IMR-90 (cell line): ENCODE measurements at regions not wholly inside any gene's neighbourhood (a gene's known extent, or its start where the extent isn't known, plus 50 kb on each side); places are given as distances from the start of the nearest gene placed in this dataset.

Source experiments
- ATAC-seq: fragments of 200-7000 bp; cut with Tn5 transposase; 2 replicates; pipeline ENCODE4 v1.9.1; 2020; ENCODE audit warnings: low read depth, mild to moderate bottlenecking, moderate library complexity
- BruUV-seq: library from RNA; stranded (reverse); fragments of 400-500 nt; replicated peaks from 2 replicates; lab custom pipeline; 2021; lab: Mats Ljungman, UMichigan
- CTCF ChIA-PET: fragments of 300-600 bp; formaldehyde crosslinking; extraction: SDS; loops from one replicate; lab custom pipeline; 2021; ENCODE audit warnings: antibody characterized with exemption; lab: Yijun Ruan, JAX
- POLR2A ChIA-PET: fragments of 300-600 bp; sonication (Branson Sonifier 250); formaldehyde crosslinking; loops from one replicate; lab custom pipeline; 2022; ENCODE audit warnings: antibody characterized with exemption; ENCODE audit not compliant: unreplicated experiment; lab: Charles Lee
- DNase-seq: peaks from one replicate; pipeline ENCODE4 v3.0.0; 2013
- H2AFZ ChIP-seq: replicated peaks from 2 replicates; pipeline ENCODE3; 2013; ENCODE audit warnings: low read length, mild to moderate bottlenecking; ENCODE audit not compliant: poor library complexity
- H2AK5ac ChIP-seq: 2 replicates; pipeline ENCODE4 v1.6.1; 2013; ENCODE audit warnings: low read depth, low read length, inconsistent platforms
- H2AK9ac ChIP-seq: replicated peaks from 2 replicates; pipeline ENCODE3; 2013; ENCODE audit warnings: mild to moderate bottlenecking, low read depth, low read length, moderate library complexity; ENCODE audit not compliant: poor library complexity
- H2BK120ac ChIP-seq: 2 replicates; pipeline ENCODE4 v1.6.1; 2013; ENCODE audit warnings: low read depth, low read length, inconsistent platforms
- H2BK15ac ChIP-seq: 3 replicates; pipeline ENCODE4 v1.6.1; 2013; ENCODE audit warnings: low read depth, low read length, inconsistent platforms
- H2BK20ac ChIP-seq: 2 replicates; pipeline ENCODE4 v1.6.1; 2013; ENCODE audit warnings: low read depth, mild to moderate bottlenecking, inconsistent platforms, low read length, moderate library complexity
- H2BK5ac ChIP-seq: 2 replicates; pipeline ENCODE4 v1.6.1; 2013; ENCODE audit warnings: mild to moderate bottlenecking, low read depth, low read length, inconsistent platforms; ENCODE audit not compliant: poor library complexity, severe bottlenecking
- H3K14ac ChIP-seq: replicated peaks from 2 replicates; pipeline ENCODE4 v1.6.1; 2013; ENCODE audit warnings: low read depth, low read length, inconsistent platforms
- H3K18ac ChIP-seq: 2 replicates; pipeline ENCODE4 v1.6.1; 2013; ENCODE audit warnings: low read depth, low read length, control low read depth
- H3K23ac ChIP-seq: 2 replicates; pipeline ENCODE4 v1.6.1; 2013; ENCODE audit warnings: low read depth, low read length, inconsistent platforms
- H3K27ac ChIP-seq: 2 replicates; pipeline ENCODE4 v1.5.1; 2013; ENCODE audit warnings: mild to moderate bottlenecking, control low read depth, low read length; ENCODE audit not compliant: insufficient read depth
- H3K27me3 ChIP-seq: 2 replicates; pipeline ENCODE4 v1.6.1; 2013; ENCODE audit warnings: low read length; ENCODE audit not compliant: control insufficient read depth, insufficient read depth
- H3K36me3 ChIP-seq: 2 replicates; pipeline ENCODE4 v1.6.1; 2013; ENCODE audit warnings: low read length, mixed read lengths; ENCODE audit not compliant: control insufficient read depth, insufficient read depth
- H3K4ac ChIP-seq: 2 replicates; pipeline ENCODE4 v1.6.1; 2013; ENCODE audit warnings: low read depth, low read length, inconsistent platforms
- H3K4me1 ChIP-seq: 2 replicates; pipeline ENCODE4 v1.6.1; 2013; ENCODE audit warnings: low read length, mixed read lengths; ENCODE audit not compliant: control insufficient read depth, insufficient read depth
- H3K4me2 ChIP-seq: 2 replicates; pipeline ENCODE4 v1.6.1; 2013; ENCODE audit warnings: low read depth, mild to moderate bottlenecking, control low read depth, low read length, moderate library complexity
- H3K4me3 ChIP-seq: 2 replicates; pipeline ENCODE4 v1.5.1; 2013; ENCODE audit warnings: low read depth, mild to moderate bottlenecking, control low read depth, low read length, moderate library complexity; ENCODE audit not compliant: insufficient read depth
- H3K56ac ChIP-seq: 2 replicates; pipeline ENCODE4 v1.6.1; 2013; ENCODE audit warnings: low read length, inconsistent platforms; ENCODE audit not compliant: insufficient read depth; ENCODE audit errors: extremely low read depth
- H3K79me1 ChIP-seq, 2 experiments: 2 replicates each; pipeline ENCODE4 v1.6.1; 2013; ENCODE audit warnings: low read length in 2 of 2, inconsistent platforms in 1 of 2, low read depth in 1 of 2
- H3K9ac ChIP-seq: 2 replicates; pipeline ENCODE4 v1.6.1; 2013; ENCODE audit warnings: low read depth, low read length, control low read depth
- H3K9me1 ChIP-seq: 2 replicates; pipeline ENCODE4 v1.6.1; 2013; ENCODE audit warnings: low read length, inconsistent platforms; ENCODE audit not compliant: insufficient read depth
- H3K9me3 ChIP-seq: 2 replicates; pipeline ENCODE4 v1.6.1; 2013; ENCODE audit warnings: low read length; ENCODE audit not compliant: control insufficient read depth, insufficient read depth
- H4K20me1 ChIP-seq: 2 replicates; pipeline ENCODE4 v1.6.1; 2013; ENCODE audit warnings: low read length, inconsistent platforms; ENCODE audit not compliant: insufficient read depth
- H4K5ac ChIP-seq: 2 replicates; pipeline ENCODE4 v1.6.1; 2013; ENCODE audit warnings: mild to moderate bottlenecking, low read depth, low read length, control low read depth
- H4K8ac ChIP-seq, 2 experiments: 2 replicates each; pipeline ENCODE4 v1.6.1; 2013; ENCODE audit warnings: low read depth in 2 of 2, low read length in 2 of 2, control low read depth in 1 of 2, inconsistent platforms in 1 of 2
- H4K91ac ChIP-seq: 2 replicates; pipeline ENCODE4 v1.6.1; 2013; ENCODE audit warnings: low read depth, low read length, inconsistent platforms; ENCODE audit not compliant: insufficient read depth
- BHLHE40 ChIP-seq: fragments of 150-350 bp; IDR thresholded peaks from 2 replicates; pipeline ENCODE4 v1.6.1; 2016; ENCODE audit warnings: mild to moderate bottlenecking, low read depth, low read length
- CEBPB ChIP-seq: IDR thresholded peaks from 2 replicates; pipeline ENCODE4 v1.6.1; 2012; ENCODE audit warnings: low read depth, low read length, improper control_type of control experiment
- CHD1 ChIP-seq: IDR thresholded peaks from 2 replicates; pipeline ENCODE4 v1.6.1; 2012; ENCODE audit warnings: low read depth, low read length, improper control_type of control experiment
- MAZ ChIP-seq: IDR thresholded peaks from 2 replicates; pipeline ENCODE4 v1.6.1; 2012; ENCODE audit warnings: low read depth, mild to moderate bottlenecking, low read length, improper control_type of control experiment, moderate library complexity, borderline replicate concordance
- MXI1 ChIP-seq: IDR thresholded peaks from 2 replicates; pipeline ENCODE4 v1.6.1; 2012; ENCODE audit warnings: low read depth, mild to moderate bottlenecking, low read length, moderate library complexity, borderline replicate concordance
- NFE2L2 ChIP-seq: fragments of 150-350 bp; IDR thresholded peaks from 2 replicates; pipeline ENCODE4 v1.6.1; 2016; ENCODE audit warnings: low read depth, mild to moderate bottlenecking, low read length
- POLR2A ChIP-seq: IDR thresholded peaks from 2 replicates; pipeline ENCODE4 v1.6.1; 2012; ENCODE audit warnings: mild to moderate bottlenecking, low read depth, low read length
- RAD21 ChIP-seq: IDR thresholded peaks from 2 replicates; pipeline ENCODE4 v1.6.1; 2012; ENCODE audit warnings: low read length, improper control_type of control experiment
- RCOR1 ChIP-seq: IDR thresholded peaks from 2 replicates; pipeline ENCODE4 v1.6.1; 2012; ENCODE audit warnings: mild to moderate bottlenecking, low read length, improper control_type of control experiment; ENCODE audit not compliant: insufficient replicate concordance
- RFX5 ChIP-seq: IDR thresholded peaks from 2 replicates; pipeline ENCODE4 v1.8.0; 2012; ENCODE audit warnings: low read depth, mild to moderate bottlenecking, low read length, moderate library complexity
- SMC3 ChIP-seq: fragments of 150-350 bp; IDR thresholded peaks from 2 replicates; pipeline ENCODE4 v1.6.1; 2016; ENCODE audit warnings: low read depth, mild to moderate bottlenecking, antibody characterized with exemption, low read length, moderate library complexity
- WGBS, 2 experiments: methylation state at CpG; one replicate each; pipeline versions ENCODE4 v1.1.5 to v1.1.7; 2013; ENCODE audit warnings: missing lambda C conversion rate in 2 of 2; ENCODE audit not compliant: insufficient read length in 1 of 2; ENCODE audit errors: extremely low coverage in 2 of 2; 5-methylcytosine and 5-hydroxymethylcytosine counted together
- dilution Hi-C: fragments of 300-500 bp; cut with HindIII; formaldehyde crosslinking; loops from one replicate; pipeline ENCODE4 v1.14.3; 2018; ENCODE audit warnings: low sequenced_read_pairs; ENCODE audit not compliant: unreplicated experiment
- in situ Hi-C: fragments of 300-500 bp; cut with MboI; formaldehyde crosslinking; loops from 3 replicates; pipeline ENCODE4 v1.14.3; 2019; ENCODE audit warnings: low sequenced_read_pairs, inconsistent platforms, mixed read lengths
- intact Hi-C: fragments of 100-400 bp; cut with micrococcal nuclease; formaldehyde crosslinking; loops from 2 replicates; pipeline ENCODE4 v1.10.0; 2022
- TF ChIP-seq, protein P1 (sequence below): fragments of 150-350 bp; IDR thresholded peaks from 2 replicates; pipeline ENCODE4 v1.6.1; 2016; ENCODE audit warnings: low read depth, mild to moderate bottlenecking, low read length, moderate library complexity, borderline replicate concordance
- TF ChIP-seq, protein P2 (sequence below): fragments of 150-350 bp; IDR thresholded peaks from 2 replicates; pipeline ENCODE4 v1.6.1; 2017; ENCODE audit warnings: mild to moderate bottlenecking, antibody characterized with exemption, low read length, low read depth

DNA sequence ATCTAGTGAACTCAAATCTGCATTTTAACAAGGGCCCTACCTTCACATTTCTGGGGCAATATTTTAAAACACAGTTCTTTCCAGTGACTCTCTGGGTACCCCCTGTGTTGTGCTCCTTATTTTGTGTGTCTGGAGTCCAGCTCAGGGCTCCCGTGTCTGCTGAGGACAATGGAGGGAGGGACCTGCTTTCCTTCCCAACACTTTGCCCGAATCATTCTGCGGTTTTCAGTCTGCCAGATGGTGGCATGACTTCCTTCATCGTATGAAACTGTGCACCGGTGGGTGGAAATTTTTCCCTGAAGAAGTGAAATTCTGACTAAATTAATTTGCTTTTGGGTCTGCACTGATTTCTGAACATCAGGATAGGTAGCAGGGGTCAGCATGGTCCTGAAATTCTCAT lies 153.6 kb upstream of the CD180 start:
- H3K4me3 ChIP-seq = no peak overlapping the region
- no TSS peak for BruUV-seq
- no peak for ATAC-seq

More for the DNA sequence above, 153.6 kb upstream of the CD180 start:
- Histone ChIP-seq H2AK9ac (no peak overlapping the region), H3K79me1 (no peaks in the 10 kb centered on the region), H3K27me3 (peaks cover 2% of the 10 kb centered on the region; the same call in 1 of the 2 replicates), H3K4me2 (no peak overlapping the region), H2BK20ac (no peak overlapping the region), H2AFZ (no peak overlapping the region), H4K5ac (no peak overlapping the region), H2BK120ac (no peak overlapping the region), H3K18ac (no peak overlapping the region), H2AK5ac (no peak overlapping the region), H2BK5ac (no peak overlapping the region), H3K36me3 (no peaks in the 10 kb centered on the region), H3K27ac (no peak overlapping the region), H3K23ac (no peak overlapping the region), H3K4me1 (no peaks in the 10 kb centered on the region), H4K91ac (no peak overlapping the region), H3K14ac (no peak overlapping the region), H3K56ac (no peak overlapping the region), H2BK15ac (no peak overlapping the region), H3K9me3 (no peaks in the 10 kb centered on the region), H4K8ac (no peak overlapping the region), H3K4ac (no peak overlapping the region), H3K9me1 (no peaks in the 10 kb centered on the region), H3K9ac (no peak overlapping the region), H4K20me1 (no peaks in the 10 kb centered on the region)
- DNase-seq = no peak
- CTCF ChIA-PET = no interaction called here
- dilution Hi-C loops = no loop called here
- TF ChIP-seq, protein P1, sequence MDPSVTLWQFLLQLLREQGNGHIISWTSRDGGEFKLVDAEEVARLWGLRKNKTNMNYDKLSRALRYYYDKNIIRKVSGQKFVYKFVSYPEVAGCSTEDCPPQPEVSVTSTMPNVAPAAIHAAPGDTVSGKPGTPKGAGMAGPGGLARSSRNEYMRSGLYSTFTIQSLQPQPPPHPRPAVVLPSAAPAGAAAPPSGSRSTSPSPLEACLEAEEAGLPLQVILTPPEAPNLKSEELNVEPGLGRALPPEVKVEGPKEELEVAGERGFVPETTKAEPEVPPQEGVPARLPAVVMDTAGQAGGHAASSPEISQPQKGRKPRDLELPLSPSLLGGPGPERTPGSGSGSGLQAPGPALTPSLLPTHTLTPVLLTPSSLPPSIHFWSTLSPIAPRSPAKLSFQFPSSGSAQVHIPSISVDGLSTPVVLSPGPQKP = no peak
- TF ChIP-seq BHLHE40 = no peak
- TF ChIP-seq RCOR1 = no peak
- no peak for TF ChIP-seq RAD21
- no peak for TF ChIP-seq NFE2L2
- no peak for TF ChIP-seq MAZ
- no peak for TF ChIP-seq POLR2A
- TF ChIP-seq, protein P2, sequence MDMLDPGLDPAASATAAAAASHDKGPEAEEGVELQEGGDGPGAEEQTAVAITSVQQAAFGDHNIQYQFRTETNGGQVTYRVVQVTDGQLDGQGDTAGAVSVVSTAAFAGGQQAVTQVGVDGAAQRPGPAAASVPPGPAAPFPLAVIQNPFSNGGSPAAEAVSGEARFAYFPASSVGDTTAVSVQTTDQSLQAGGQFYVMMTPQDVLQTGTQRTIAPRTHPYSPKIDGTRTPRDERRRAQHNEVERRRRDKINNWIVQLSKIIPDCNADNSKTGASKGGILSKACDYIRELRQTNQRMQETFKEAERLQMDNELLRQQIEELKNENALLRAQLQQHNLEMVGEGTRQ = no peak
- no peak for TF ChIP-seq CHD1
- no peak for TF ChIP-seq SMC3
- TF ChIP-seq CEBPB = no peak
- no peak for TF ChIP-seq MXI1
- no peak for TF ChIP-seq RFX5
- POLR2A ChIA-PET = no interaction called here
- in situ Hi-C loops = no loop called here
- WGBS, 2 experiments = no CpG with 5 or more reads among the region's 5 CpGs
- intact Hi-C loops = no loop called here
